Panc1 (cell line): ENCODE measurements at regions not wholly inside any gene's neighbourhood (a gene's known extent, or its start where the extent isn't known, plus 50 kb on each side); places are given as distances from the start of the nearest gene placed in this dataset.

Experiments used
- ATAC-seq: fragments of 200-7000 bp; cut with Tn5 transposase; 2 replicates; pipeline ENCODE4 v1.9.1; 2020; ENCODE audit warnings: mild to moderate bottlenecking, moderate library complexity
- BruUV-seq: library from RNA; stranded (reverse); fragments of 400-500 nt; replicated peaks from 2 replicates; lab custom pipeline; 2021; lab: Mats Ljungman, UMichigan
- CTCF ChIA-PET: fragments of 300-600 bp; sonication (Branson Sonifier 250); formaldehyde crosslinking; loops from one replicate; lab custom pipeline; 2022; ENCODE audit warnings: antibody characterized with exemption; lab: Charles Lee
- POLR2A ChIA-PET: fragments of 300-600 bp; sonication (Branson Sonifier 250); formaldehyde crosslinking; loops from one replicate; lab custom pipeline; 2022; ENCODE audit warnings: antibody characterized with exemption; lab: Charles Lee
- DNase-seq: peaks from one replicate; pipeline ENCODE4 v3.0.0-alpha.2; 2010; ENCODE audit warnings: low read depth, low spot score
- H3K27ac ChIP-seq: 2 replicates; pipeline ENCODE4 v1.5.1; 2011; ENCODE audit warnings: mild to moderate bottlenecking, low read length, inconsistent platforms
- H3K27me3 ChIP-seq: fragments of 200-500 bp; sonication (Bioruptor generic); 2 replicates; pipeline ENCODE4 v1.6.0; 2014; ENCODE audit warnings: low read length, inconsistent platforms; ENCODE audit not compliant: control insufficient read depth, insufficient read depth
- H3K36me3 ChIP-seq: fragments of 200-500 bp; sonication (Bioruptor generic); 2 replicates; pipeline ENCODE4 v1.5.1; 2014; ENCODE audit warnings: inconsistent platforms, mild to moderate bottlenecking, low read length, moderate library complexity; ENCODE audit not compliant: control insufficient read depth, insufficient read depth
- H3K4me1 ChIP-seq: 2 replicates; pipeline ENCODE4 v1.5.1; 2011; ENCODE audit warnings: inconsistent platforms, mild to moderate bottlenecking, low read length, moderate library complexity; ENCODE audit not compliant: control insufficient read depth, insufficient read depth
- H3K4me3 ChIP-seq, 2 experiments: 2 replicates each; pipeline ENCODE4 v1.5.1; 2011 to 2012; ENCODE audit warnings: low read depth in 2 of 2, low read length in 2 of 2, mild to moderate bottlenecking in 2 of 2, inconsistent platforms in 1 of 2, moderate library complexity in 1 of 2
- H3K9me3 ChIP-seq: fragments of 200-500 bp; sonication (Bioruptor generic); 2 replicates; pipeline ENCODE4 v1.5.1; 2014; ENCODE audit warnings: low read depth, mild to moderate bottlenecking, inconsistent platforms, low read length, moderate library complexity; ENCODE audit not compliant: control insufficient read depth, insufficient read depth
- CTCF ChIP-seq: fragments of 450-650 bp; IDR thresholded peaks from 2 replicates; pipeline ENCODE4 v1.5.1; 2017; ENCODE audit warnings: mild to moderate bottlenecking
- POLR2AphosphoS5 ChIP-seq: IDR thresholded peaks from 2 replicates; pipeline ENCODE4 v1.6.1; 2012; ENCODE audit warnings: mild to moderate bottlenecking, low read depth, low read length, moderate library complexity
- REST ChIP-seq, 2 experiments: IDR thresholded peaks; 2 replicates each; pipeline ENCODE4 v1.6.1; 2011 to 2012; ENCODE audit warnings: low read depth in 2 of 2, control low read depth in 1 of 2, low read length in 1 of 2, mild to moderate bottlenecking in 1 of 2, moderate library complexity in 1 of 2; ENCODE audit not compliant: insufficient read depth in 1 of 2
- SIN3A ChIP-seq: IDR thresholded peaks from 2 replicates; pipeline ENCODE4 v1.6.1; 2012; ENCODE audit warnings: low read depth, mild to moderate bottlenecking, low read length, moderate library complexity, borderline replicate concordance; ENCODE audit not compliant: insufficient read depth
- TCF7L2 ChIP-seq: IDR thresholded peaks from 2 replicates; pipeline ENCODE4 v1.6.1; 2011; ENCODE audit warnings: mild to moderate bottlenecking, low read depth, low read length, inconsistent platforms
- in situ Hi-C: cut with HindIII; loops from 2 replicates; pipeline ENCODE4 v1.10.0; 2016; ENCODE audit warnings: low sequenced_read_pairs, low pct_unique_long_range_greater_than_20kb
- intact Hi-C: fragments of 100-400 bp; cut with micrococcal nuclease; formaldehyde crosslinking; loops from one replicate; pipeline ENCODE4 v1.10.0; 2022; ENCODE audit not compliant: unreplicated experiment

GRCh38 chr13:24106429-24106828 lies 54.1 kb upstream of the SPATA13 start:
- Histone ChIP-seq H3K4me1 (no peaks in the 10 kb centered on the region), H3K9me3 (no peaks in the 10 kb centered on the region), H3K36me3 (no peaks in the 10 kb centered on the region), H3K27ac (no peak overlapping the region), H3K27me3 (no peaks in the 10 kb centered on the region), H3K4me3 (no peak overlapping the region)
- CTCF ChIA-PET, result no interaction called here
- TF ChIP-seq REST (IDR thresholded peaks at IDR 0.05; ENCODE audit: insufficient read depth in 1 of 2, low read depth in 2 of 2, low read length in 1 of 2), result no peak
- TF ChIP-seq TCF7L2, result no peak
- TF ChIP-seq SIN3A, result no peak
- no peak for TF ChIP-seq CTCF
- DNase-seq (no peak), ATAC-seq (no peak)
- in situ Hi-C loops (no loop called here), intact Hi-C loops (no loop called here)
- POLR2A ChIA-PET, result no interaction called here
- BruUV-seq, result no TSS peak

- CTCF ChIA-PET, result no interaction called here
- H3K27ac ChIP-seq, result no peak overlapping the region
- H3K9me3 ChIP-seq, result no peaks in the 10 kb centered on the region
- ATAC-seq (no peak), DNase-seq (no peak)
- in situ Hi-C loops (no loop called here), intact Hi-C loops (no loop called here)
- H3K27me3 ChIP-seq, result no peaks in the 10 kb centered on the region
- TF ChIP-seq REST (IDR thresholded peaks at IDR 0.05; ENCODE audit: insufficient read depth in 1 of 2, low read depth in 2 of 2, low read length in 1 of 2) (no peak), POLR2AphosphoS5 (no peak), SIN3A (no peak), CTCF (no peak), TCF7L2 (no peak)
- no peaks in the 10 kb centered on the region for H3K36me3 ChIP-seq
- H3K4me3 ChIP-seq, result no peak overlapping the region
- POLR2A ChIA-PET, result no interaction called here
- no peaks in the 10 kb centered on the region for H3K4me1 ChIP-seq
- BruUV-seq, result no TSS peak
Observed at GRCh38 chr13:24107955-24108614, 52.4 kb upstream of the SPATA13 start.
